Endothelial cell of umbilical vein (primary cell): ENCODE measurements at regions not wholly inside any gene's neighbourhood (a gene's known extent, or its start where the extent isn't known, plus 50 kb on each side); places are given as distances from the start of the nearest gene placed in this dataset.

ENCODE experiments used
- BruUV-seq: library from RNA; stranded (reverse); fragments of 400-500 nt; replicated peaks from 2 replicates; lab custom pipeline; 2021; lab: Mats Ljungman, UMichigan
- CTCF ChIA-PET: fragments of 300-600, 350-600 bp; sonication (Branson Sonifier 250); formaldehyde crosslinking; loops from one replicate; lab custom pipeline; 2021; ENCODE audit warnings: antibody characterized with exemption, inconsistent platforms; lab: Charles Lee
- POLR2A ChIA-PET: fragments of 300-600, 350-600 bp; sonication (Branson Sonifier 250); formaldehyde crosslinking; loops from one replicate; lab custom pipeline; 2021; ENCODE audit warnings: antibody characterized with exemption, inconsistent platforms; lab: Charles Lee
- DNase-seq: peaks from one replicate; pipeline ENCODE4 v3.0.0-alpha.2; 2011; ENCODE audit warnings: low read depth, low spot score
- FAIRE-seq: peaks from 2 replicates; lab custom pipeline; 2011; peaks lifted over from hg19 to GRCh38; lab: Jason Lieb, UNC
- H2AFZ ChIP-seq: 2 replicates; pipeline ENCODE4 v1.6.0; 2012; ENCODE audit warnings: low read depth, low read length, control low read depth, inconsistent platforms
- H3K27ac ChIP-seq: 2 replicates; pipeline ENCODE4 v1.5.1; 2011; ENCODE audit warnings: low read depth, mild to moderate bottlenecking, control low read depth, low read length, moderate library complexity; ENCODE audit not compliant: insufficient read depth
- H3K27me3 ChIP-seq, 2 experiments: 2 replicates each; pipeline versions ENCODE4 v1.6.0 to v1.6.1; 2011; ENCODE audit warnings: low read length in 2 of 2, mixed read lengths in 1 of 2; ENCODE audit not compliant: control insufficient read depth in 2 of 2, insufficient read depth in 2 of 2
- H3K36me3 ChIP-seq, 2 experiments: 2 replicates in 1 of 2; 3 replicates in 1 of 2; pipeline ENCODE4 v1.5.1; 2011; ENCODE audit warnings: low read length in 2 of 2, mild to moderate bottlenecking in 1 of 2, moderate library complexity in 1 of 2; ENCODE audit not compliant: control insufficient read depth in 2 of 2, insufficient read depth in 2 of 2; ENCODE audit errors: extremely low read depth in 1 of 2
- H3K4me1 ChIP-seq: 3 replicates; pipeline ENCODE4 v1.5.1; 2011; ENCODE audit warnings: mild to moderate bottlenecking, low read length; ENCODE audit not compliant: control insufficient read depth, insufficient read depth; ENCODE audit errors: extremely low read depth
- H3K4me2 ChIP-seq: 2 replicates; pipeline ENCODE4 v1.6.1; 2011; ENCODE audit warnings: low read length, control low read depth, mixed read lengths; ENCODE audit not compliant: insufficient read depth
- H3K4me3 ChIP-seq, 3 experiments: fragments of 200-600 bp in 1 of 3; sonication (generic), shearing (Covaris generic) in 1 of 3; replicated peaks in 1 of 3; 2 replicates each; pipeline ENCODE4 v1.5.1; 2011 to 2016; ENCODE audit warnings: control low read depth in 3 of 3, low read length in 3 of 3, mild to moderate bottlenecking in 2 of 3, inconsistent platforms in 1 of 3, low read depth in 1 of 3, moderate library complexity in 1 of 3; ENCODE audit not compliant: insufficient read depth in 1 of 3
- H3K79me2 ChIP-seq: 2 replicates; pipeline ENCODE4 v1.6.0; 2012; ENCODE audit warnings: low read length, inconsistent platforms; ENCODE audit not compliant: control insufficient read depth, insufficient read depth
- H3K9ac ChIP-seq: replicated peaks from 2 replicates; pipeline ENCODE3; 2011; ENCODE audit warnings: low read length, control low read depth; ENCODE audit not compliant: insufficient read depth; ENCODE audit errors: extremely low read depth
- H3K9me1 ChIP-seq: replicated peaks from 3 replicates; pipeline ENCODE4 v1.6.0; 2011; ENCODE audit warnings: mild to moderate bottlenecking, low read length; ENCODE audit not compliant: control insufficient read depth, insufficient read depth; ENCODE audit errors: extremely low read depth
- H3K9me3 ChIP-seq: replicated peaks from 2 replicates; pipeline ENCODE4 v1.5.1; 2012; ENCODE audit warnings: low read length, inconsistent platforms; ENCODE audit not compliant: control insufficient read depth, insufficient read depth
- H4K20me1 ChIP-seq: replicated peaks from 2 replicates; pipeline ENCODE3; 2011; ENCODE audit warnings: mild to moderate bottlenecking, low read length; ENCODE audit not compliant: control insufficient read depth, insufficient read depth; ENCODE audit errors: extremely low read depth
- EZH2 ChIP-seq: IDR thresholded peaks from 2 replicates; pipeline ENCODE4 v1.6.1; 2012; ENCODE audit warnings: borderline replicate concordance, low read depth, mild to moderate bottlenecking, moderate library complexity, low read length, inconsistent platforms; ENCODE audit not compliant: severe bottlenecking
- FOS ChIP-seq: IDR thresholded peaks from 2 replicates; pipeline ENCODE4 v1.6.1; 2011; ENCODE audit warnings: mild to moderate bottlenecking, low read length, moderate library complexity, borderline replicate concordance; ENCODE audit not compliant: insufficient read depth
- GATA2 ChIP-seq: IDR thresholded peaks from 2 replicates; pipeline ENCODE4 v1.7.0; 2011; ENCODE audit warnings: low read depth, mild to moderate bottlenecking, moderate library complexity, mixed read lengths, low read length; ENCODE audit not compliant: insufficient read length, insufficient read depth
- JUN ChIP-seq: IDR thresholded peaks from 2 replicates; pipeline ENCODE4 v1.6.1; 2011; ENCODE audit warnings: borderline replicate concordance, low read depth; ENCODE audit not compliant: insufficient read length, insufficient read depth
- MYC ChIP-seq: IDR thresholded peaks from one replicate; pipeline ENCODE4 v1.6.1; 2011; ENCODE audit warnings: mild to moderate bottlenecking, low read depth, low read length
- POLR2A ChIP-seq: IDR thresholded peaks from 2 replicates; pipeline ENCODE4 v1.6.1; 2012; ENCODE audit warnings: low read depth, mild to moderate bottlenecking, control low read depth, low read length
- POLR2AphosphoS5 ChIP-seq: IDR thresholded peaks from 2 replicates; pipeline ENCODE4 v1.6.1; 2012; ENCODE audit warnings: low read depth, mild to moderate bottlenecking, control low read depth, low read length, moderate library complexity; ENCODE audit not compliant: insufficient read depth
- dilution Hi-C: fragments of 300-500 bp; cut with MboI; formaldehyde crosslinking; loops from one replicate; pipeline ENCODE4 v1.15.0; 2019; ENCODE audit warnings: low sequenced_read_pairs; ENCODE audit not compliant: extremely low pct_ligation_motif_present
- intact Hi-C: fragments of 100-400 bp; cut with micrococcal nuclease; formaldehyde crosslinking; loops from one replicate; pipeline ENCODE4 v1.10.0; 2022
- TF ChIP-seq, protein P1 (sequence below), 2 donors: IDR thresholded peaks; 1 replicate in 1 of 2; 2 replicates in 1 of 2; pipeline ENCODE4 v1.5.1; 2011; ENCODE audit warnings: low read length in 2 of 2, mild to moderate bottlenecking in 2 of 2, moderate library complexity in 2 of 2, control low read depth in 1 of 2, inconsistent platforms in 1 of 2, low read depth in 1 of 2; ENCODE audit not compliant: insufficient read depth in 1 of 2; ENCODE audit errors: extremely low read depth in 1 of 2
- TF ChIP-seq, protein P2 (sequence below): IDR thresholded peaks from 2 replicates; pipeline ENCODE4 v1.6.1; 2011; ENCODE audit not compliant: insufficient read depth, insufficient read length

DNA sequence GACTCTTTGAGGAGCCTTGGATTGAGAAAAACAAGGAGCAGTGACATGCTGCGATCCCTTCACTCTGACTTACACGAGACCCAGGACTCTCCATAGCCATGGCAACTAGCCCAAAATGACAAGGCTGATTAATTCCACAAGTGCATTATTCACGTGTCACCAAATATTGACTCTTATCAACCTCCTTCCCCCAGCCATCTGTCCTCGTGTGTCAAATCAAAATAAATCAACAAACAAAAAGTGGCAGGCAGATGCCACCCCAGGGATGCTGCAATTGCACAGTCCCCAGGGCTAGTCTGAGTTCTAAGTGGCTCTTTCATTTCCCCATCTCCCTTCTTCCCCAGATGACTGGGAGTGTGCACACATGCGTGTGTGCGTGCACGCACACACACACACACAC is 104.9 kb downstream of the AQP9 start:
- intact Hi-C loops, result no loop called here
- no peaks in the 10 kb centered on the region for H3K9me1 ChIP-seq
- H3K79me2 ChIP-seq, result no peaks in the 10 kb centered on the region
- DNase-seq, result no peak
- no peaks in the 10 kb centered on the region for H3K9me3 ChIP-seq
- H3K27ac ChIP-seq, result no peak overlapping the region
- CTCF ChIA-PET, result no interaction called here
- no peak overlapping the region for H3K4me3 ChIP-seq
- FAIRE-seq, result no peak
- no TSS peak for BruUV-seq
- no peaks in the 10 kb centered on the region for H4K20me1 ChIP-seq
- H3K27me3 ChIP-seq, result peaks cover 3 to 14% of the 10 kb centered on the region in 2 experiments
- no peak for TF ChIP-seq EZH2
- TF ChIP-seq, protein P1, sequence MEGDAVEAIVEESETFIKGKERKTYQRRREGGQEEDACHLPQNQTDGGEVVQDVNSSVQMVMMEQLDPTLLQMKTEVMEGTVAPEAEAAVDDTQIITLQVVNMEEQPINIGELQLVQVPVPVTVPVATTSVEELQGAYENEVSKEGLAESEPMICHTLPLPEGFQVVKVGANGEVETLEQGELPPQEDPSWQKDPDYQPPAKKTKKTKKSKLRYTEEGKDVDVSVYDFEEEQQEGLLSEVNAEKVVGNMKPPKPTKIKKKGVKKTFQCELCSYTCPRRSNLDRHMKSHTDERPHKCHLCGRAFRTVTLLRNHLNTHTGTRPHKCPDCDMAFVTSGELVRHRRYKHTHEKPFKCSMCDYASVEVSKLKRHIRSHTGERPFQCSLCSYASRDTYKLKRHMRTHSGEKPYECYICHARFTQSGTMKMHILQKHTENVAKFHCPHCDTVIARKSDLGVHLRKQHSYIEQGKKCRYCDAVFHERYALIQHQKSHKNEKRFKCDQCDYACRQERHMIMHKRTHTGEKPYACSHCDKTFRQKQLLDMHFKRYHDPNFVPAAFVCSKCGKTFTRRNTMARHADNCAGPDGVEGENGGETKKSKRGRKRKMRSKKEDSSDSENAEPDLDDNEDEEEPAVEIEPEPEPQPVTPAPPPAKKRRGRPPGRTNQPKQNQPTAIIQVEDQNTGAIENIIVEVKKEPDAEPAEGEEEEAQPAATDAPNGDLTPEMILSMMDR (IDR thresholded peaks at IDR 0.05; ENCODE audit: extremely low read depth in 1 of 2, insufficient read depth in 1 of 2, low read depth in 1 of 2, low read length in 2 of 2), result no peak
- TF ChIP-seq POLR2AphosphoS5, result no peak
- TF ChIP-seq POLR2A, result no peak
- no peak for TF ChIP-seq JUN
- TF ChIP-seq GATA2, result no peak
- TF ChIP-seq FOS, result no peak
- no peak for TF ChIP-seq MYC
- dilution Hi-C loops, result no loop called here
- H3K9ac ChIP-seq, result no peak overlapping the region
- POLR2A ChIA-PET, result no interaction called here
- no peaks in the 10 kb centered on the region for H3K36me3 ChIP-seq
- H3K4me2 ChIP-seq, result no peak overlapping the region
- no peak overlapping the region for H2AFZ ChIP-seq
- no peaks in the 10 kb centered on the region for H3K4me1 ChIP-seq

DNA sequence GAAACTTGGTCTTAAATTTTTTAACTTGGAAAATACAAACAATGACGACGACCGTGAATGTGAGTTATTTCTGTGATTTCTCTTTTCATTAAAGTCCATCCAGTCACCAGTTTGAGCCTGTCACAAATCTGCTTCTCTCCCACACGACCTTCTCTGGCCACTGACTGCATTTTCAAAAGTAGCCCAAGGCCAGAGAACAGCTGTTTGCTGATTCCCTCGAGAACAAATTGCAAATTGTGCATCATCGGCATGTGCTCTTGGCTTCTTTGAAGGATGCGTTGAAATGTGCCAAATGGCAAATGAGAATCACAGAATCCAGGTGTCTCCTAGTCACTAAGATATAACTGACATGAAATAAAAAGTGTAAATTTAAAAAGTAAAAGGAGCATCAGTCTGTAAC is 106.4 kb downstream of the AQP9 start:
- H2AFZ ChIP-seq, result no peak overlapping the region
- H3K27me3 ChIP-seq, result peaks cover 3 to 11% of the 10 kb centered on the region in 2 experiments
- dilution Hi-C loops, result no loop called here
- H3K27ac ChIP-seq, result no peak overlapping the region
- no peak for FAIRE-seq
- TF ChIP-seq POLR2AphosphoS5, result no peak
- no peak for TF ChIP-seq FOS
- no peak for TF ChIP-seq GATA2
- TF ChIP-seq EZH2, result no peak
- TF ChIP-seq, protein P2, sequence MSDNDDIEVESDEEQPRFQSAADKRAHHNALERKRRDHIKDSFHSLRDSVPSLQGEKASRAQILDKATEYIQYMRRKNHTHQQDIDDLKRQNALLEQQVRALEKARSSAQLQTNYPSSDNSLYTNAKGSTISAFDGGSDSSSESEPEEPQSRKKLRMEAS, result no peak
- TF ChIP-seq, protein P1 (IDR thresholded peaks at IDR 0.05; ENCODE audit: extremely low read depth in 1 of 2, insufficient read depth in 1 of 2, low read depth in 1 of 2, low read length in 2 of 2), result no peak
- TF ChIP-seq POLR2A, result no peak
- TF ChIP-seq MYC, result no peak
- TF ChIP-seq JUN, result no peak
- CTCF ChIA-PET, result interaction anchor here (1.0 to 1.6 kb wide), 6 partner anchors 17 to 1288 kb away, joined by 3 to 6 read pairs (median 3); partner anchors contain the start of gene MINDY2
- no peak overlapping the region for H3K4me3 ChIP-seq
- POLR2A ChIA-PET, result no interaction called here
- intact Hi-C loops, result no loop called here
- H3K4me2 ChIP-seq, result no peak overlapping the region
- BruUV-seq, result no TSS peak
- H3K4me1 ChIP-seq, result no peaks in the 10 kb centered on the region
- H3K9me3 ChIP-seq, result no peaks in the 10 kb centered on the region
- H4K20me1 ChIP-seq, result no peaks in the 10 kb centered on the region
- no peaks in the 10 kb centered on the region for H3K79me2 ChIP-seq
- no peaks in the 10 kb centered on the region for H3K9me1 ChIP-seq
- no peak overlapping the region for H3K9ac ChIP-seq
- DNase-seq, result no peak
- H3K36me3 ChIP-seq, result no peaks in the 10 kb centered on the region
